IMR-90 (cell line): ENCODE measurements at regions not wholly inside any gene's neighbourhood (a gene's known extent, or its start where the extent isn't known, plus 50 kb on each side); places are given as distances from the start of the nearest gene placed in this dataset.

ENCODE experiments used
- ATAC-seq: fragments of 200-7000 bp; cut with Tn5 transposase; 2 replicates; pipeline ENCODE4 v1.9.1; 2020; ENCODE audit warnings: low read depth, mild to moderate bottlenecking, moderate library complexity
- BruUV-seq: library from RNA; stranded (reverse); fragments of 400-500 nt; replicated peaks from 2 replicates; lab custom pipeline; 2021; lab: Mats Ljungman, UMichigan
- CTCF ChIA-PET: fragments of 300-600 bp; formaldehyde crosslinking; extraction: SDS; loops from one replicate; lab custom pipeline; 2021; ENCODE audit warnings: antibody characterized with exemption; lab: Yijun Ruan, JAX
- POLR2A ChIA-PET: fragments of 300-600 bp; sonication (Branson Sonifier 250); formaldehyde crosslinking; loops from one replicate; lab custom pipeline; 2022; ENCODE audit warnings: antibody characterized with exemption; ENCODE audit not compliant: unreplicated experiment; lab: Charles Lee
- DNase-seq: peaks from one replicate; pipeline ENCODE4 v3.0.0; 2013
- H2AFZ ChIP-seq: replicated peaks from 2 replicates; pipeline ENCODE3; 2013; ENCODE audit warnings: low read length, mild to moderate bottlenecking; ENCODE audit not compliant: poor library complexity
- H2AK5ac ChIP-seq: 2 replicates; pipeline ENCODE4 v1.6.1; 2013; ENCODE audit warnings: low read depth, low read length, inconsistent platforms
- H2AK9ac ChIP-seq: replicated peaks from 2 replicates; pipeline ENCODE3; 2013; ENCODE audit warnings: mild to moderate bottlenecking, low read depth, low read length, moderate library complexity; ENCODE audit not compliant: poor library complexity
- H2BK120ac ChIP-seq: 2 replicates; pipeline ENCODE4 v1.6.1; 2013; ENCODE audit warnings: low read depth, low read length, inconsistent platforms
- H2BK15ac ChIP-seq: 3 replicates; pipeline ENCODE4 v1.6.1; 2013; ENCODE audit warnings: low read depth, low read length, inconsistent platforms
- H2BK20ac ChIP-seq: 2 replicates; pipeline ENCODE4 v1.6.1; 2013; ENCODE audit warnings: low read depth, mild to moderate bottlenecking, inconsistent platforms, low read length, moderate library complexity
- H2BK5ac ChIP-seq: 2 replicates; pipeline ENCODE4 v1.6.1; 2013; ENCODE audit warnings: mild to moderate bottlenecking, low read depth, low read length, inconsistent platforms; ENCODE audit not compliant: poor library complexity, severe bottlenecking
- H3K14ac ChIP-seq: replicated peaks from 2 replicates; pipeline ENCODE4 v1.6.1; 2013; ENCODE audit warnings: low read depth, low read length, inconsistent platforms
- H3K18ac ChIP-seq: 2 replicates; pipeline ENCODE4 v1.6.1; 2013; ENCODE audit warnings: low read depth, low read length, control low read depth
- H3K23ac ChIP-seq: 2 replicates; pipeline ENCODE4 v1.6.1; 2013; ENCODE audit warnings: low read depth, low read length, inconsistent platforms
- H3K27ac ChIP-seq: 2 replicates; pipeline ENCODE4 v1.5.1; 2013; ENCODE audit warnings: mild to moderate bottlenecking, control low read depth, low read length; ENCODE audit not compliant: insufficient read depth
- H3K27me3 ChIP-seq: 2 replicates; pipeline ENCODE4 v1.6.1; 2013; ENCODE audit warnings: low read length; ENCODE audit not compliant: control insufficient read depth, insufficient read depth
- H3K36me3 ChIP-seq: 2 replicates; pipeline ENCODE4 v1.6.1; 2013; ENCODE audit warnings: low read length, mixed read lengths; ENCODE audit not compliant: control insufficient read depth, insufficient read depth
- H3K4ac ChIP-seq: 2 replicates; pipeline ENCODE4 v1.6.1; 2013; ENCODE audit warnings: low read depth, low read length, inconsistent platforms
- H3K4me1 ChIP-seq: 2 replicates; pipeline ENCODE4 v1.6.1; 2013; ENCODE audit warnings: low read length, mixed read lengths; ENCODE audit not compliant: control insufficient read depth, insufficient read depth
- H3K4me2 ChIP-seq: 2 replicates; pipeline ENCODE4 v1.6.1; 2013; ENCODE audit warnings: low read depth, mild to moderate bottlenecking, control low read depth, low read length, moderate library complexity
- H3K4me3 ChIP-seq: 2 replicates; pipeline ENCODE4 v1.5.1; 2013; ENCODE audit warnings: low read depth, mild to moderate bottlenecking, control low read depth, low read length, moderate library complexity; ENCODE audit not compliant: insufficient read depth
- H3K56ac ChIP-seq: 2 replicates; pipeline ENCODE4 v1.6.1; 2013; ENCODE audit warnings: low read length, inconsistent platforms; ENCODE audit not compliant: insufficient read depth; ENCODE audit errors: extremely low read depth
- H3K79me1 ChIP-seq, 2 experiments: 2 replicates each; pipeline ENCODE4 v1.6.1; 2013; ENCODE audit warnings: low read length in 2 of 2, inconsistent platforms in 1 of 2, low read depth in 1 of 2
- H3K9ac ChIP-seq: 2 replicates; pipeline ENCODE4 v1.6.1; 2013; ENCODE audit warnings: low read depth, low read length, control low read depth
- H3K9me1 ChIP-seq: 2 replicates; pipeline ENCODE4 v1.6.1; 2013; ENCODE audit warnings: low read length, inconsistent platforms; ENCODE audit not compliant: insufficient read depth
- H3K9me3 ChIP-seq: 2 replicates; pipeline ENCODE4 v1.6.1; 2013; ENCODE audit warnings: low read length; ENCODE audit not compliant: control insufficient read depth, insufficient read depth
- H4K20me1 ChIP-seq: 2 replicates; pipeline ENCODE4 v1.6.1; 2013; ENCODE audit warnings: low read length, inconsistent platforms; ENCODE audit not compliant: insufficient read depth
- H4K5ac ChIP-seq: 2 replicates; pipeline ENCODE4 v1.6.1; 2013; ENCODE audit warnings: mild to moderate bottlenecking, low read depth, low read length, control low read depth
- H4K8ac ChIP-seq, 2 experiments: 2 replicates each; pipeline ENCODE4 v1.6.1; 2013; ENCODE audit warnings: low read depth in 2 of 2, low read length in 2 of 2, control low read depth in 1 of 2, inconsistent platforms in 1 of 2
- H4K91ac ChIP-seq: 2 replicates; pipeline ENCODE4 v1.6.1; 2013; ENCODE audit warnings: low read depth, low read length, inconsistent platforms; ENCODE audit not compliant: insufficient read depth
- BHLHE40 ChIP-seq: fragments of 150-350 bp; IDR thresholded peaks from 2 replicates; pipeline ENCODE4 v1.6.1; 2016; ENCODE audit warnings: mild to moderate bottlenecking, low read depth, low read length
- CHD1 ChIP-seq: IDR thresholded peaks from 2 replicates; pipeline ENCODE4 v1.6.1; 2012; ENCODE audit warnings: low read depth, low read length, improper control_type of control experiment
- ELK1 ChIP-seq: fragments of 150-350 bp; IDR thresholded peaks from 2 replicates; pipeline ENCODE4 v1.6.1; 2016; ENCODE audit warnings: low read depth, mild to moderate bottlenecking, low read length, moderate library complexity, borderline replicate concordance
- POLR2A ChIP-seq: IDR thresholded peaks from 2 replicates; pipeline ENCODE4 v1.6.1; 2012; ENCODE audit warnings: mild to moderate bottlenecking, low read depth, low read length
- WGBS, 2 experiments: methylation state at CpG; one replicate each; pipeline versions ENCODE4 v1.1.5 to v1.1.7; 2013; ENCODE audit warnings: missing lambda C conversion rate in 2 of 2; ENCODE audit not compliant: insufficient read length in 1 of 2; ENCODE audit errors: extremely low coverage in 2 of 2; 5-methylcytosine and 5-hydroxymethylcytosine counted together
- dilution Hi-C: fragments of 300-500 bp; cut with HindIII; formaldehyde crosslinking; loops from one replicate; pipeline ENCODE4 v1.14.3; 2018; ENCODE audit warnings: low sequenced_read_pairs; ENCODE audit not compliant: unreplicated experiment
- in situ Hi-C: fragments of 300-500 bp; cut with MboI; formaldehyde crosslinking; loops from 3 replicates; pipeline ENCODE4 v1.14.3; 2019; ENCODE audit warnings: low sequenced_read_pairs, inconsistent platforms, mixed read lengths
- intact Hi-C: fragments of 100-400 bp; cut with micrococcal nuclease; formaldehyde crosslinking; loops from 2 replicates; pipeline ENCODE4 v1.10.0; 2022

GRCh38 chr19:13666165-13666564, 98.2 kb upstream of the MRI1 start:
- H3K4ac ChIP-seq: no peak overlapping the region
- WGBS, 2 experiments: 39% methylated on average over 6 of the region's 15 CpGs; no CpG with 5 or more reads in 1 of the 2 experiments
- H3K4me1 ChIP-seq: no peaks in the 10 kb centered on the region
- ChIA-PET POLR2A (no interaction called here), CTCF (no interaction called here)
- BruUV-seq: no TSS peak
- no peak overlapping the region for H3K9ac ChIP-seq
- no peak overlapping the region for H2BK15ac ChIP-seq
- ATAC-seq (no peak), DNase-seq (no peak)
- H2AK9ac ChIP-seq: no peak overlapping the region
- H2BK20ac ChIP-seq: no peak overlapping the region
- peaks cover 1% of the 10 kb centered on the region; the same call in 1 of the 2 replicates for H3K27me3 ChIP-seq
- no peaks in the 10 kb centered on the region for H4K20me1 ChIP-seq
- H2BK120ac ChIP-seq: no peak overlapping the region
- H2BK5ac ChIP-seq: no peak overlapping the region
- no peaks in the 10 kb centered on the region for H3K9me3 ChIP-seq
- no peak overlapping the region for H3K4me2 ChIP-seq
- no peak overlapping the region for H3K14ac ChIP-seq
- no peaks in the 10 kb centered on the region for H3K36me3 ChIP-seq
- no peak overlapping the region for H3K27ac ChIP-seq
- H3K18ac ChIP-seq: no peak overlapping the region
- no peak overlapping the region for H2AK5ac ChIP-seq
- H3K4me3 ChIP-seq: no peak overlapping the region
- no peak overlapping the region for H3K23ac ChIP-seq
- in situ Hi-C loops: no loop called here
- no peak overlapping the region for H4K5ac ChIP-seq
- H3K56ac ChIP-seq: no peak overlapping the region
- intact Hi-C loops: no loop called here
- no peak overlapping the region for H4K91ac ChIP-seq
- dilution Hi-C loops: no loop called here
- no peaks in the 10 kb centered on the region for H3K79me1 ChIP-seq
- no peak overlapping the region for H2AFZ ChIP-seq
- H4K8ac ChIP-seq: no peak overlapping the region
- no peak for TF ChIP-seq ELK1
- TF ChIP-seq POLR2A: no peak
- TF ChIP-seq CHD1: no peak
- no peak for TF ChIP-seq BHLHE40
- H3K9me1 ChIP-seq: no peaks in the 10 kb centered on the region
